Astrocyte of the cerebellum (primary cell): ENCODE measurements at regions not wholly inside any gene's neighbourhood (a gene's known extent, or its start where the extent isn't known, plus 50 kb on each side); places are given as distances from the start of the nearest gene placed in this dataset.

Experiments
- DNase-seq: peaks from one replicate; pipeline ENCODE4 v3.0.0-alpha.2; 2011; ENCODE audit warnings: low read depth
- H3K4me3 ChIP-seq: 2 replicates; pipeline ENCODE4 v1.5.1; 2011; ENCODE audit warnings: mild to moderate bottlenecking, low read depth, low read length, moderate library complexity
- CTCF ChIP-seq: IDR thresholded peaks from 2 replicates; pipeline ENCODE4 v1.5.1; 2012; ENCODE audit warnings: low read length, low read depth, moderate library complexity, mild to moderate bottlenecking; ENCODE audit errors: missing control alignments
- in situ Hi-C: cut with HindIII; loops from 2 replicates; pipeline ENCODE4 v1.10.0; 2017; ENCODE audit warnings: low sequenced_read_pairs

- peak; percentile 68 for DNase-seq
- in situ Hi-C loops, result loop anchor here (5.0 to 25.0 kb wide), 3 partner anchors 71 to 371 kb away; partner anchors contain the start of genes CDC26 and PRPF4
- H3K4me3 ChIP-seq, result no peak overlapping the region
These were observed 194.4 kb downstream of the RGS3 start for GRCh38 chr9:113657765-113658544.

GRCh38 chr9:113658545-113658895 lies 195.0 kb downstream of the RGS3 start:
- H3K4me3 ChIP-seq, result no peak overlapping the region
- in situ Hi-C loops, result loop anchor here (5.0 to 25.0 kb wide), 3 partner anchors 71 to 371 kb away; partner anchors contain the start of genes CDC26 and PRPF4
- DNase-seq, result no peak
- TF ChIP-seq CTCF, result no peak

More at GRCh38 chr9:113657765-113658544, 194.4 kb downstream of the RGS3 start:
- TF ChIP-seq CTCF, result peak; percentile 97

- no peak overlapping the region for H3K4me3 ChIP-seq
- TF ChIP-seq CTCF, result no peak
- DNase-seq, result no peak
- in situ Hi-C loops, result loop anchor here (5.0 to 25.0 kb wide), 3 partner anchors 72 to 372 kb away; partner anchors contain the start of genes CDC26 and PRPF4
These were observed 195.5 kb downstream of the RGS3 start for GRCh38 chr9:113659039-113659438.

GRCh38 chr9:113659740-113660139 lies 196.2 kb downstream of the RGS3 start:
- in situ Hi-C loops, result loop anchor here (5.0 to 25.0 kb wide), 3 partner anchors 72 to 372 kb away; partner anchors contain the start of genes CDC26 and PRPF4
- TF ChIP-seq CTCF, result no peak
- no peak for DNase-seq
- H3K4me3 ChIP-seq, result no peak overlapping the region

GRCh38 chr9:113660196-113660595 lies 196.7 kb downstream of the RGS3 start:
- H3K4me3 ChIP-seq, result no peak overlapping the region
- DNase-seq, result no peak
- in situ Hi-C loops, result loop anchor here (25.0 kb wide), 1 partner anchor 373 kb away; the partner anchor contains the start of genes CDC26 and PRPF4
- no peak for TF ChIP-seq CTCF

- in situ Hi-C loops, result loop anchor here (25.0 kb wide), 1 partner anchor 374 kb away; the partner anchor contains the start of genes CDC26 and PRPF4
- H3K4me3 ChIP-seq, result no peak overlapping the region
- TF ChIP-seq CTCF, result no peak
- DNase-seq, result no peak
These were observed 197.5 kb downstream of the RGS3 start for GRCh38 chr9:113661074-113661473.
